Heart right ventricle (tissue), 16 donors: ENCODE measurements at regions not wholly inside any gene's neighbourhood (a gene's known extent, or its start where the extent isn't known, plus 50 kb on each side); places are given as distances from the start of the nearest gene placed in this dataset.

Experiments used
- ATAC-seq, 8 donors: fragments of 200-7000 bp; cut with Tn5 transposase; one replicate each; pipeline ENCODE4 v1.9.1; 2020; ENCODE audit warnings: mild to moderate bottlenecking in 8 of 8, moderate library complexity in 8 of 8, moderate number of reproducible peaks in 1 of 8
- DNase-seq, 2 donors: peaks; one replicate each; pipeline ENCODE4 v3.0.0-alpha.2; 2020
- H3K27ac ChIP-seq, 10 donors: fragments of 200-600 bp; sonication (generic) in 2 of 10; one replicate each; pipeline versions ENCODE4 v1.5.0 to v1.8.0; 2020 to 2022; ENCODE audit warnings: mild to moderate bottlenecking in 3 of 10
- H3K27me3 ChIP-seq, 7 donors: fragments of 200-600 bp; one replicate each; pipeline ENCODE4 v1.8.0; 2021 to 2022; ENCODE audit warnings: mild to moderate bottlenecking in 2 of 7
- H3K36me3 ChIP-seq, 9 donors: fragments of 200-600 bp; sonication (generic) in 1 of 9; one replicate each; pipeline versions ENCODE4 v1.5.0 to v1.8.0; 2020 to 2022; ENCODE audit warnings: mild to moderate bottlenecking in 2 of 9
- H3K4me1 ChIP-seq, 9 donors: fragments of 200-600 bp; sonication (generic) in 1 of 9; one replicate each; pipeline versions ENCODE4 v1.5.0 to v1.8.0; 2020 to 2022; ENCODE audit warnings: mild to moderate bottlenecking in 4 of 9
- H3K4me3 ChIP-seq, 10 donors: fragments of 200-600 bp; sonication (generic) in 2 of 10; one replicate each; pipeline versions ENCODE4 v1.5.0 to v1.8.0; 2020 to 2022; ENCODE audit warnings: mild to moderate bottlenecking in 7 of 10, moderate library complexity in 2 of 10
- H3K9me3 ChIP-seq, 11 donors: fragments of 200-600 bp in 10 of 11; sonication (generic) in 2 of 11; one replicate each; pipeline versions ENCODE4 v1.5.0 to v1.8.0; 2013 to 2022; ENCODE audit warnings: mild to moderate bottlenecking in 2 of 11, control low read depth in 1 of 11, moderate library complexity in 1 of 11
- CTCF ChIP-seq, 9 donors: fragments of 200-600 bp; sonication (generic) in 2 of 9; IDR thresholded peaks; one replicate each; pipeline versions ENCODE4 v1.5.0 to v1.8.0; 2021 to 2022; ENCODE audit warnings: antibody characterized with exemption in 9 of 9, mild to moderate bottlenecking in 5 of 9, moderate library complexity in 1 of 9
- WGBS, 2 donors: extraction: QIAGEN DNeasy Blood & Tissue Kit; methylation state at CpG; one replicate each; pipeline ENCODE4 v1.1.7; 2013; ENCODE audit warnings: inconsistent platforms in 1 of 2; 5-methylcytosine and 5-hydroxymethylcytosine counted together
- intact Hi-C, 10 donors: fragments of 100-400 bp; cut with DNase I; formaldehyde crosslinking; loops; one replicate each; pipeline versions ENCODE4 v1.11.1 to v1.14.2; 2022
- donor health status: Arrhythmogenic right ventricular cardiomyopathy.
- donor health status: ischemic (EF 13 %, LVEDD 7.1; RV severe dilation, severe dysfunction).
- donor health status: healthy with polysubstance abuse.
- donor health status: DM: no; HTN: yes; CAD: no.
- donor health status: DM: no; HTN: no; CAD: no.
- donor health status: ischemic (EF 25% LVEDD 6.9; RV normal size, moderate dysfunction).
- donor health status: ischemic (EF 25% LVEDD 5.7; RV mildly dilated, moderate dysfunction).
- donor health status: healthy.
- donor health status: DM: yes; HTN: yes; CAD: no.
- donor health status: Ischemic cardiomyopathy.
- donor health status: ischemic (EF 35%, LVEDD 5.7; RV mildly dilated, moderate dysfunction).
- donor health status: nonischemic (EF 11% LVEDD 7.7; RV severe dilation, severe dysfunction).
- donor health status: DM: yes; HTN: yes; CAD: no.
- donor health status: PGD.
- donor health status: ischemic (EF 29% LVEDD 5.4; RV normal size, mild dysfunction).
- donor health status: nonischemic (EF 23%, LVEDD 6.1; RV moderate dilation, normal function).

DNA sequence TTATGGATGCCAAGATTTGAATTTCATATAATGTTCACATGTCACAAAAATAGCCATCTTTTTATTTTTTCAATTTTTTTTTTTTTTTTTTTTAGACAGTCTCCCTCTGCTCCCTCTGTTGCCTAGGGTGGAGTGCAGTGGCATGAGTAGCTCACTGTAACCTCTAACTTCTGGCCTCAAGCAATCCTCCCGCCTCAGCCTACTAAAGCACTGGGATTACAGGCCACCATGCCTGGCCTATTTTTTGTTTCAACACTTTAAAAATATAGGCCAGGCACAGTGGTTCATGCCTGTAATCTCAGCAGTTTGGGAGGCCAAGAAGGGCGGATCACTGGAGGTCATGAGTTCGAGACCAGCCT lies 246.3 kb downstream of the SKIDA1 start:
- no peaks in the 10 kb centered on the region for H3K36me3 ChIP-seq
- WGBS, 2 donors, result 89 to 96% methylated on average over 3 of the region's 3 CpGs
- DNase-seq, result no peak
- no peak overlapping the region for H3K4me3 ChIP-seq
- H3K27ac ChIP-seq, result peak overlapping the region in 2 of 10 donors; percentile 17 to 30
- no peak for TF ChIP-seq CTCF (IDR thresholded peaks at IDR 0.05)
- intact Hi-C loops, result loop anchor here in 9 of 10 donors (2.0 to 10.0 kb wide), 8 partner anchors 213 to 676 kb away; no protein-coding TSS in a partner anchor
- peak in 3 of 8 donors; percentile 23 to 46 (median 24) for ATAC-seq
- peaks cover 0 to 7% (median 0%) of the 10 kb centered on the region in 11 donors for H3K9me3 ChIP-seq
- no peaks in the 10 kb centered on the region for H3K27me3 ChIP-seq
- H3K4me1 ChIP-seq, result peaks cover 0 to 9% (median 5%) of the 10 kb centered on the region in 9 donors

GRCh38 chr10:21278491-21279216 lies 246.8 kb downstream of the SKIDA1 start:
- Histone ChIP-seq H3K4me3 (no peak overlapping the region), H3K9me3 (peaks cover 0 to 7% (median 0%) of the 10 kb centered on the region in 11 donors), H3K4me1 (peaks cover 0 to 9% (median 5%) of the 10 kb centered on the region in 9 donors), H3K27ac (peak overlapping the region in 2 of 10 donors; percentile 17 to 30), H3K27me3 (no peaks in the 10 kb centered on the region), H3K36me3 (no peaks in the 10 kb centered on the region)
- 33 to 36% methylated on average over 8 of the region's 8 CpGs for WGBS, 2 donors
- peak; percentile 66 to 89 (median 86) for TF ChIP-seq CTCF (IDR thresholded peaks at IDR 0.05)
- DNase-seq, result peak; percentile 93 to 96
- intact Hi-C loops, result loop anchor here in 9 of 10 donors (1.0 to 10.0 kb wide), 9 partner anchors 214 to 676 kb away; no protein-coding TSS in a partner anchor
- peak; percentile 92 to 99 (median 98) for ATAC-seq

- H3K36me3 ChIP-seq, result no peaks in the 10 kb centered on the region
- 84 to 88% methylated on average over 3 of the region's 3 CpGs for WGBS, 2 donors
- intact Hi-C loops, result loop anchor here in 6 of 10 donors (5.0 to 10.0 kb wide), 3 partner anchors 411 to 681 kb away; no protein-coding TSS in a partner anchor
- H3K4me3 ChIP-seq, result no peak overlapping the region
- peak in 3 of 8 donors; percentile 15 to 50 (median 21) for ATAC-seq
- no peak for TF ChIP-seq CTCF (IDR thresholded peaks at IDR 0.05)
- H3K27me3 ChIP-seq, result no peaks in the 10 kb centered on the region
- no peak for DNase-seq
- peaks cover 0 to 7% (median 0%) of the 10 kb centered on the region in 11 donors for H3K9me3 ChIP-seq
- H3K4me1 ChIP-seq, result peaks cover 0 to 5% (median 0%) of the 10 kb centered on the region in 9 donors
- H3K27ac ChIP-seq, result no peak overlapping the region
These were observed 252.0 kb downstream of the SKIDA1 start for GRCh38 chr10:21273400-21273968.

DNA sequence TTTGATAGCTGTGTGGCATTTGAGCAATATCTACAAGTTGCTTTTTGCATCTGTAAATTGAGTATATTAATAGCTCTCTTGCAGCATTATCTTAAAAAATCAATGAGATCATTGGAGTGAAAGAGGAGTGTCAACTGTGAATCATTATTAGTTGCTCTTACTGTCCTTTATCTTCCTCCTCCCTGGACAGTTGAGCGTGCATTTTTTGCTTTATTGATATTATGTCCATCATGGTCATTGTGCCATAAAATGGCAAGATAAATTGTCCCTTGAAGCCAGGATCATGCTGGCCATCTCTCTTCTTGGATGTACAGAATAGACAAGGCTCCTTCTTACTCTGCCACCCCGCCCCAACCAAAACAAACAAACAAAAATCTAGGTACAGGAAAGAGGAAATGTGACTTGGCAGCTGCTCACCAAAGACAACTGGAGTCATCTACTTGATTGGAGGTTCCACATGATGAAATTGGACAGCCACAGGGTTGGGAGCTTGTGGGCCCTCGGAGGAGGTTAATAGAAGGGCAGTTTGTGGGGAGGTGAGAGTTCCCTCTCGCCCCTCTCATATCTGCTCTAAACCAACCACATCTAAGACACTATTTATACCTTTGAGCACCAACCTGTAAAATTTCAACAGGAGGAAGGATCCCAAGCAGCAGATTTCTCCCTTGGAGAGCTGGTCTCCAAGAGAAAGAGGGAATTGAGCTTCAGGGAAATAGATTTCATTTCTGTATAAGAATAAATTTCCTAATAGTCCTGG lies 252.7 kb downstream of the SKIDA1 start:
- WGBS, 2 donors, result 84 to 86% methylated on average over 4 of the region's 4 CpGs
- peaks cover 0 to 7% (median 0%) of the 10 kb centered on the region in 11 donors for H3K9me3 ChIP-seq
- H3K4me1 ChIP-seq, result peaks cover 0 to 5% (median 0%) of the 10 kb centered on the region in 9 donors
- DNase-seq, result no peak
- H3K27ac ChIP-seq, result no peak overlapping the region
- no peak for ATAC-seq
- no peaks in the 10 kb centered on the region for H3K27me3 ChIP-seq
- H3K4me3 ChIP-seq, result no peak overlapping the region
- no peak for TF ChIP-seq CTCF (IDR thresholded peaks at IDR 0.05)
- H3K36me3 ChIP-seq, result no peaks in the 10 kb centered on the region
- intact Hi-C loops, result loop anchor here in 6 of 10 donors (5.0 to 10.0 kb wide), 3 partner anchors 411 to 682 kb away; no protein-coding TSS in a partner anchor
